ENCODE measurements at regions not wholly inside any gene's neighbourhood (a gene's known extent, or its start where the extent isn't known, plus 50 kb on each side); places are given as distances from the start of the nearest gene placed in this dataset.
"Not testable (repeated sequence)": the region's sequence is repeated elsewhere in the genome, so short reads cannot be mapped to it uniquely, and the experiment has no call there.

GRCh38 chr5:74404574-74405508 is 235.7 kb downstream of the ENC1 start:
- peak; percentile 32 for DNase-seq

- no peak for DNase-seq
Observed at GRCh38 chr5:74403771-74404170, 236.8 kb downstream of the ENC1 start.

GRCh38 chr5:74402553-74402952 is 238.0 kb downstream of the ENC1 start:
- no peak for DNase-seq

GRCh38 chr5:74401946-74402320 is 238.6 kb downstream of the ENC1 start:
- DNase-seq: no peak

GRCh38 chr5:74401281-74401945 is 239.1 kb downstream of the ENC1 start:
- DNase-seq: no peak

GRCh38 chr5:74400067-74400466 is 240.5 kb downstream of the ENC1 start:
- no peak for DNase-seq

GRCh38 chr5:74396913-74397622 is 243.5 kb downstream of the ENC1 start:
- peak; percentile 81 for DNase-seq

GRCh38 chr5:74394916-74395880 is 245.3 kb downstream of the ENC1 start:
- no peak for DNase-seq

- no peak for DNase-seq
Observed at GRCh38 chr5:74394528-74394915, 246.0 kb downstream of the ENC1 start.

GRCh38 chr5:74393943-74394342 is 246.6 kb downstream of the ENC1 start:
- DNase-seq: no peak

GRCh38 chr5:74392711-74393351 is 247.7 kb downstream of the ENC1 start:
- no peak for DNase-seq

GRCh38 chr5:74391410-74391809 is 249.1 kb downstream of the ENC1 start:
- DNase-seq: no peak

GRCh38 chr5:74390822-74391221 is 249.7 kb downstream of the ENC1 start:
- no peak for DNase-seq

- DNase-seq: no peak
Observed at GRCh38 chr5:74390306-74390637, 250.3 kb downstream of the ENC1 start.

GRCh38 chr5:74389531-74390305 is 250.8 kb downstream of the ENC1 start:
- no peak for DNase-seq

GRCh38 chr5:74388411-74388810 is 252.1 kb downstream of the ENC1 start:
- not testable (repeated sequence) for DNase-seq

- DNase-seq: no peak
Observed at GRCh38 chr5:74386571-74387334, 253.8 kb downstream of the ENC1 start.

GRCh38 chr5:74384851-74385250 is 255.7 kb downstream of the ENC1 start:
- peak; percentile 33 for DNase-seq

- peak; percentile 83 for DNase-seq
Observed at GRCh38 chr5:74382987-74383593, 257.4 kb downstream of the ENC1 start.

All from muscle of arm (tissue), 1 donor.